Bronchial epithelial cell (primary cell): ENCODE measurements at regions not wholly inside any gene's neighbourhood (a gene's known extent, or its start where the extent isn't known, plus 50 kb on each side); places are given as distances from the start of the nearest gene placed in this dataset.
"Not testable (repeated sequence)": the region's sequence is repeated elsewhere in the genome, so short reads cannot be mapped to it uniquely, and the experiment has no call there.

ENCODE experiments used
- DNase-seq: peaks from one replicate; pipeline ENCODE4 v3.0.0-alpha.2; 2010; ENCODE audit warnings: low read depth
- FAIRE-seq: peaks from 2 replicates; lab custom pipeline; 2011; peaks lifted over from hg19 to GRCh38; lab: Jason Lieb, UNC
- H3K27me3 ChIP-seq: 2 replicates; pipeline ENCODE4 v1.5.1; 2011; ENCODE audit warnings: low read length; ENCODE audit not compliant: control insufficient read depth, insufficient read depth
- H3K36me3 ChIP-seq: 2 replicates; pipeline ENCODE4 v1.5.1; 2011; ENCODE audit warnings: low read length; ENCODE audit not compliant: control insufficient read depth, insufficient read depth
- H3K4me3 ChIP-seq: 2 replicates; pipeline ENCODE4 v1.5.1; 2011; ENCODE audit warnings: mild to moderate bottlenecking, low read depth, low read length, control low read depth
- TF ChIP-seq, protein P1 (sequence below): IDR thresholded peaks from 2 replicates; pipeline ENCODE4 v1.5.1; 2011; ENCODE audit warnings: mild to moderate bottlenecking, moderate library complexity, low read length, control low read depth, inconsistent platforms; ENCODE audit not compliant: insufficient read depth, severe bottlenecking

DNA sequence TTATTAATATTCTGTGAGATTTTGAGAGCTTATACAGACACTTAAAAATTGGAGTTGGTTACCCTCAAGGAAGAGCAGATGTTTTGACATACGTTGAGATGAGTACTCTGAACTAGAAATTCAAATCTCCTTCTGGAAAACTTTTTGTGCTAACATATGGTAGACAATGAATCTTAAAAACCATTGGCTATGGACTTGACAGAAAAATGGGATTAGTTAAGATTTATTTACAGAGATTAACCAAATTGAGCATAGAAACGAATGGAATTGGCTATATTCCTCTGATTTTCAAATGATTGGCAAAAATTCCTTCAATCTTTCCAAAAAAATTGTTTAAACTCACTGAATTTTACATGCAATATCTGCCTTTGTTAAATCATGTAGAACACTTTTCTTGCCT is 1392.9 kb downstream of the BRINP3 start:
- H3K36me3 ChIP-seq, result no peaks in the 10 kb centered on the region
- no peak overlapping the region for H3K4me3 ChIP-seq
- no peak for FAIRE-seq
- no peaks in the 10 kb centered on the region for H3K27me3 ChIP-seq
- no peak for DNase-seq
- TF ChIP-seq, protein P1, sequence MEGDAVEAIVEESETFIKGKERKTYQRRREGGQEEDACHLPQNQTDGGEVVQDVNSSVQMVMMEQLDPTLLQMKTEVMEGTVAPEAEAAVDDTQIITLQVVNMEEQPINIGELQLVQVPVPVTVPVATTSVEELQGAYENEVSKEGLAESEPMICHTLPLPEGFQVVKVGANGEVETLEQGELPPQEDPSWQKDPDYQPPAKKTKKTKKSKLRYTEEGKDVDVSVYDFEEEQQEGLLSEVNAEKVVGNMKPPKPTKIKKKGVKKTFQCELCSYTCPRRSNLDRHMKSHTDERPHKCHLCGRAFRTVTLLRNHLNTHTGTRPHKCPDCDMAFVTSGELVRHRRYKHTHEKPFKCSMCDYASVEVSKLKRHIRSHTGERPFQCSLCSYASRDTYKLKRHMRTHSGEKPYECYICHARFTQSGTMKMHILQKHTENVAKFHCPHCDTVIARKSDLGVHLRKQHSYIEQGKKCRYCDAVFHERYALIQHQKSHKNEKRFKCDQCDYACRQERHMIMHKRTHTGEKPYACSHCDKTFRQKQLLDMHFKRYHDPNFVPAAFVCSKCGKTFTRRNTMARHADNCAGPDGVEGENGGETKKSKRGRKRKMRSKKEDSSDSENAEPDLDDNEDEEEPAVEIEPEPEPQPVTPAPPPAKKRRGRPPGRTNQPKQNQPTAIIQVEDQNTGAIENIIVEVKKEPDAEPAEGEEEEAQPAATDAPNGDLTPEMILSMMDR, result no peak

DNA sequence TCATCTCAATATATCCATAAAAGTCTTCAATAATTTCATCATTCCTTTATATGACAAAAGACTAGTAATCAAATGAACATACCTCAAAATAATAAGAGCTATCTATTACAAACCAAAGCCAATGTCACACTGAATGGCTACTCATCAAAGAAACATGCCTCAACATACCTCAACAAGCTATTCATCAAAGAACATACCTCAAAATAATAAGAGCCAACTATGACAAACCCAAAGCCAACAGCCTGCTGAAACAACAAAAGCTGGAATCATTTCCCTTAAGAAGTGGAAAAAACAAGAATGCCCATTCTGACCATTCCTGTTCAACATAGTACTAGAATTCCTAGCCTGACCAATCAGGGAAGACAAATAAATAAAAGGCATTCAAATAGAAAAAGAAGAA is 1373.7 kb downstream of the BRINP3 start:
- H3K4me3 ChIP-seq, result no peak overlapping the region
- H3K27me3 ChIP-seq, result no peaks in the 10 kb centered on the region
- DNase-seq (peak; percentile 29), FAIRE-seq (no peak)
- H3K36me3 ChIP-seq, result no peaks in the 10 kb centered on the region
- TF ChIP-seq, protein P1, result no peak

DNA sequence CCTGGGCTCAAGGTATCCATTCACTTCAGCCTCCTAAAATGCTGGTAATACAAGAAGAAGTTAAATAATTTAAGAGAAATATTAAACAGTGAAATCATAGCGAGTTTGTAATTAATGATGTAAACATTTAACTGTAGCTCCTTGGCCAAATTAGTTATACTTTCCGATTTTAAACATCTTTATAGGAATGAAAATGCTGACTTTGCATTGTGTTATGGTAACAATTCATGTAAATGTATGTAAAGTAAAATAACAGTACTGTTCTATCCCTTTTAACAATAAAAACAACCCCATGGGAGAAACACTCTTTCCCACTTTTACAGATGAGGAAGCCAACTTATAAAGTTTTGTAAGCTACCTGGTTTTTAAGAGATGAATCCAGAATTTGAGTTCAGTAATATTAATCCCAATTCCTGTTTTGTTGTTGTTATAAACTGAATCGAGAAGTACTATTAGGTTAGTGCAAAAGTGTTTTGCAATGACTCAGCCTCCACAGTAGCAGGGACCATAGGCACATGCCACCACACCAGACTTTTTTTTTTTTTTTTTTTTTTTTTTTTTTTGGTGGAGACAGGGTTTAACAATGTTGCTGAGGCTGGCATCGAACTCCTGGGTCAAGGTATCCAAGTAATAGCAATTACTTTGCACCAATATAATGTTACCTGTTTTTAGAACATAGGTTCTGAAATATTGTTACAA is 1360.4 kb downstream of the BRINP3 start:
- FAIRE-seq (no peak), DNase-seq (no peak)
- H3K27me3 ChIP-seq, result no peaks in the 10 kb centered on the region
- H3K36me3 ChIP-seq, result no peaks in the 10 kb centered on the region
- H3K4me3 ChIP-seq, result no peak overlapping the region
- TF ChIP-seq, protein P1, result no peak

DNA sequence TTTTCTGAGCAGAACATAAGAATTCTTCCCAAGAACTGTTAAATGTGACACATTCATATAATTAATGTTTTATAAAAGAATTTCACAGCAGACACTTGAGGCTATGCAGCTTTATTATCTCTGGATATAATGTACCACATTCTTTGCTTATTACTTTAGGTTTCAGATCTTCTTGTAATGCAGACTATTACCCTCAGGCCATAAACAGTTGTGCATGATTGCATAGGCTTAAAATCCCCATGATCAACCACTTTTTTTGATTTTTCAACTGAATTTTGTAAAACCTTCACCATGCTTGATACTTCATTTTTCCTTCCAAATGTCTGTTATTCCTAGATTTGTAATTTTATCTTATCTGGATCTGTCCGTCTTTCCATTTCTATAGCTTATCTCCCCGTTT is 1355.7 kb downstream of the BRINP3 start:
- DNase-seq, result no peak
- no peak for FAIRE-seq
- TF ChIP-seq, protein P1, result no peak
- Histone ChIP-seq H3K36me3 (no peaks in the 10 kb centered on the region), H3K27me3 (no peaks in the 10 kb centered on the region), H3K4me3 (no peak overlapping the region)

DNA sequence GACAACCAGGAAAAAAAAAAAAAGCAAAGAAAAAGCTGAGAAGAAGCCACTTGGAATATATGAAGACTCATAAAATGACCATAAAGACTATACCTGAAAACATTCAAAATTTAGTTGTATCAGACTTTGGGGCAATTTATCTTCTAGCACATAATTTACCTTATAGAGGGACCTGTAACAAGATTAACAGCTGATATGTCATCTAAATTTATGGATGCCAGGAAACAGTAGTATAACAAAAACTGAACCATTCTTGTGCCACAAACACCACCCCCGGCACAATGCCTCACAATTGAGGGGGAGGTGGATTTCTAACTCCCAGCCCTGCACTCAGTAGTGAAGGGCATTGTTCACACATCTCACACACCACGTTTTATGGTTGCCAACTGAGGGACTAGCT is 1352.0 kb downstream of the BRINP3 start:
- Histone ChIP-seq H3K27me3 (no peaks in the 10 kb centered on the region), H3K4me3 (no peak overlapping the region), H3K36me3 (no peaks in the 10 kb centered on the region)
- FAIRE-seq (no peak), DNase-seq (no peak)
- TF ChIP-seq, protein P1, result no peak

DNA sequence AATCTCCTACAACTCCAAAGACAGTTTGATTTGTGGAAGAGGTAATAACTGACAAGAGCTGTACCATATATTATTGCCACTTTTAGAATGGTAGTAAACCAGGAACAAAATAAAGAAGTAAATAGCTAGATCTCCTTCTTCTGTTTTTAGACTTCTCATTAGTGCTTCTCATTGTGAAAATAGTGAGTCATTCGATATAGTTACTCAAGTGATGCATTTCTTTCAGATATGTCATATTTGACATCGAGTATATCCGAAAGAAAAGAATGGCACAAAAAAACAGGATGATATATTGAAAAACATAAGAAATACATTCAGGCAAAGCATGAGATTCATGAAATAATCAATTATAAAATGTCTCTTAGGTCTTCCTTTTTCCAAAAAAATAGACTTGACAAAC is 1346.1 kb downstream of the BRINP3 start:
- FAIRE-seq, result no peak

DNA sequence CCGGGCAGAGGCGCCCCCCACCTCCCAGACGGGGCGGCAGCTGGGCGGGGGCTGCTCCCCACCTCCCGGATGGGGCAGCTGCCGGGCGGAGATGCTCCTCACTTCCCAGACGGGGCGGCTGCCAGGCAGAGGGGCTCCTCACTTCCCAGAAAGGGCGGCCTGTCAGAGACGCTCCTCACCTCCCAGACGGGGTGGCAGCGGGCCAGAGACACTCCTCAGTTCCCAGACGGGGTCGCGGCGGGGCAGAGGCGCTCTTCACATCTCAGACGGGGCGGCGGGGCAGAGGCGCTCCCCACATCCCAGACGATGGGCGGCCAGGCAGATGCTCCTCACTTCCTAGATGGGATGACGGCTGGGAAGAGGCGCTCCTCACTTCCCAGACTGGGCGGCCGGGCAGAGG is 1337.9 kb downstream of the BRINP3 start:
- H3K4me3 ChIP-seq, H3K27me3 ChIP-seq, H3K36me3 ChIP-seq, FAIRE-seq, DNase-seq: not testable (repeated sequence)

More for the DNA sequence above, 1346.1 kb downstream of the BRINP3 start:
- no peak for DNase-seq
- no peaks in the 10 kb centered on the region for H3K36me3 ChIP-seq
- TF ChIP-seq, protein P1, result no peak
- no peak overlapping the region for H3K4me3 ChIP-seq
- H3K27me3 ChIP-seq, result no peaks in the 10 kb centered on the region
